GM18499 (cell line): ENCODE measurements at regions not wholly inside any gene's neighbourhood (a gene's known extent, or its start where the extent isn't known, plus 50 kb on each side); places are given as distances from the start of the nearest gene placed in this dataset.
"Not testable (repeated sequence)": the region's sequence is repeated elsewhere in the genome, so short reads cannot be mapped to it uniquely, and the experiment has no call there.

ENCODE experiments used
- ATAC-seq: cut with Tn5 transposase; IDR thresholded peaks from one replicate; pipeline ENCODE4 v1.9.1; 2021; ENCODE audit warnings: moderate number of reproducible peaks; ENCODE audit not compliant: insufficient read depth, unreplicated experiment

GRCh38 chr10:30560326-30560725 is 69.2 kb downstream of the LYZL2 start:
- ATAC-seq = no peak

- ATAC-seq = no peak
Measured at GRCh38 chr10:30559180-30559579, 70.4 kb downstream of the LYZL2 start.

- no peak for ATAC-seq
Measured at GRCh38 chr10:30558411-30558810, 71.1 kb downstream of the LYZL2 start.

GRCh38 chr10:30557884-30558283 is 71.7 kb downstream of the LYZL2 start:
- no peak for ATAC-seq

- no peak for ATAC-seq
Measured at GRCh38 chr10:30556189-30556588, 73.4 kb downstream of the LYZL2 start.

GRCh38 chr10:30555465-30555864 is 74.1 kb downstream of the LYZL2 start:
- ATAC-seq = no peak

- ATAC-seq = no peak
Measured at GRCh38 chr10:30554440-30554825, 75.1 kb downstream of the LYZL2 start.

GRCh38 chr10:30553626-30554439 is 75.7 kb downstream of the LYZL2 start:
- no peak for ATAC-seq

GRCh38 chr10:30553018-30553625 is 76.4 kb downstream of the LYZL2 start:
- ATAC-seq = no peak

GRCh38 chr10:30550967-30551815 is 78.4 kb downstream of the LYZL2 start:
- no peak for ATAC-seq

- ATAC-seq = not testable (repeated sequence)
Measured at GRCh38 chr10:30549134-30549687, 80.3 kb downstream of the LYZL2 start.

- no peak for ATAC-seq
Measured at GRCh38 chr10:30546511-30546910, 83.0 kb downstream of the LYZL2 start.

- ATAC-seq = no peak
Measured at GRCh38 chr10:30542895-30543288, 86.7 kb downstream of the LYZL2 start.

- ATAC-seq = peak; percentile 53
Measured at GRCh38 chr10:30542001-30542894, 87.3 kb downstream of the LYZL2 start.

- ATAC-seq = no peak
Measured at GRCh38 chr10:30540276-30540675, 89.3 kb downstream of the LYZL2 start.

GRCh38 chr10:30538086-30538485 is 91.5 kb downstream of the LYZL2 start:
- ATAC-seq = no peak

- no peak for ATAC-seq
Measured at GRCh38 chr10:30537586-30537985, 92.0 kb downstream of the LYZL2 start.

GRCh38 chr10:30537158-30537557 is 92.4 kb downstream of the LYZL2 start:
- ATAC-seq = not testable (repeated sequence)

- no peak for ATAC-seq
Measured at GRCh38 chr10:30536578-30536977, 93.0 kb downstream of the LYZL2 start.

GRCh38 chr10:30535677-30536076 is 93.9 kb downstream of the LYZL2 start:
- no peak for ATAC-seq
